IPS-18a (cell line): ENCODE measurements at regions not wholly inside any gene's neighbourhood (a gene's known extent, or its start where the extent isn't known, plus 50 kb on each side); places are given as distances from the start of the nearest gene placed in this dataset.
"Not testable (repeated sequence)": the region's sequence is repeated elsewhere in the genome, so short reads cannot be mapped to it uniquely, and the experiment has no call there.

Source experiments
- H3K27ac ChIP-seq: one replicate; pipeline ENCODE4 v1.5.1; 2013; ENCODE audit warnings: low read length
- H3K27me3 ChIP-seq: one replicate; pipeline ENCODE4 v1.6.1; 2013; ENCODE audit warnings: mild to moderate bottlenecking, low read length; ENCODE audit not compliant: control insufficient read depth, insufficient read depth
- H3K36me3 ChIP-seq: one replicate; pipeline ENCODE4 v1.6.1; 2013; ENCODE audit warnings: low read depth, low read length; ENCODE audit not compliant: control insufficient read depth
- H3K4me1 ChIP-seq: one replicate; pipeline ENCODE4 v1.6.1; 2013; ENCODE audit warnings: low read depth, low read length; ENCODE audit not compliant: control insufficient read depth
- H3K4me3 ChIP-seq: one replicate; pipeline ENCODE4 v1.5.1; 2013; ENCODE audit warnings: low read length
- H3K9ac ChIP-seq: one replicate; pipeline ENCODE4 v1.6.1; 2013; ENCODE audit warnings: mild to moderate bottlenecking, low read length, moderate library complexity
- H3K9me3 ChIP-seq: one replicate; pipeline ENCODE4 v1.6.1; 2013; ENCODE audit warnings: low read depth, low read length; ENCODE audit not compliant: control insufficient read depth

GRCh38 chr20:48338717-48339116 lies 489.1 kb downstream of the PREX1 start:
- Histone ChIP-seq H3K9ac (no peak overlapping the region), H3K4me1 (peaks cover 6% of the 10 kb centered on the region), H3K4me3 (no peak overlapping the region), H3K27me3 (no peaks in the 10 kb centered on the region), H3K9me3 (no peaks in the 10 kb centered on the region), H3K36me3 (no peaks in the 10 kb centered on the region), H3K27ac (no peak overlapping the region)

GRCh38 chr20:48336597-48336996 lies 491.2 kb downstream of the PREX1 start:
- Histone ChIP-seq H3K4me1 (peaks cover 6% of the 10 kb centered on the region), H3K9ac (no peak overlapping the region), H3K36me3 (no peaks in the 10 kb centered on the region), H3K27me3 (no peaks in the 10 kb centered on the region), H3K9me3 (no peaks in the 10 kb centered on the region), H3K4me3 (no peak overlapping the region), H3K27ac (no peak overlapping the region)

GRCh38 chr20:48335308-48336050 lies 492.3 kb downstream of the PREX1 start:
- Histone ChIP-seq H3K36me3 (no peaks in the 10 kb centered on the region), H3K4me1 (peaks cover 6% of the 10 kb centered on the region), H3K27ac (no peak overlapping the region), H3K4me3 (no peak overlapping the region), H3K27me3 (no peaks in the 10 kb centered on the region), H3K9me3 (no peaks in the 10 kb centered on the region), H3K9ac (no peak overlapping the region)

- no peak overlapping the region for H3K9ac ChIP-seq
- H3K4me3 ChIP-seq = no peak overlapping the region
- H3K9me3 ChIP-seq = no peaks in the 10 kb centered on the region
- no peaks in the 10 kb centered on the region for H3K27me3 ChIP-seq
- H3K36me3 ChIP-seq = no peaks in the 10 kb centered on the region
- no peak overlapping the region for H3K27ac ChIP-seq
- H3K4me1 ChIP-seq = peaks cover 6% of the 10 kb centered on the region
These were observed 494.1 kb downstream of the PREX1 start for GRCh38 chr20:48333707-48334106.

- H3K9me3 ChIP-seq = no peaks in the 10 kb centered on the region
- peaks cover 6% of the 10 kb centered on the region for H3K4me1 ChIP-seq
- H3K36me3 ChIP-seq = no peaks in the 10 kb centered on the region
- no peaks in the 10 kb centered on the region for H3K27me3 ChIP-seq
- no peak overlapping the region for H3K9ac ChIP-seq
- H3K27ac ChIP-seq = no peak overlapping the region
- H3K4me3 ChIP-seq = no peak overlapping the region
These were observed 495.2 kb downstream of the PREX1 start for GRCh38 chr20:48332555-48332954.

GRCh38 chr20:48331518-48332286 lies 496.1 kb downstream of the PREX1 start:
- H3K9me3 ChIP-seq = no peaks in the 10 kb centered on the region
- H3K4me1 ChIP-seq = peaks cover 6% of the 10 kb centered on the region
- H3K27ac ChIP-seq = no peak overlapping the region
- H3K27me3 ChIP-seq = no peaks in the 10 kb centered on the region
- no peaks in the 10 kb centered on the region for H3K36me3 ChIP-seq
- H3K4me3 ChIP-seq = no peak overlapping the region
- H3K9ac ChIP-seq = no peak overlapping the region

- H3K4me1 ChIP-seq = no peaks in the 10 kb centered on the region
- no peaks in the 10 kb centered on the region for H3K9me3 ChIP-seq
- no peak overlapping the region for H3K4me3 ChIP-seq
- no peaks in the 10 kb centered on the region for H3K27me3 ChIP-seq
- H3K36me3 ChIP-seq = no peaks in the 10 kb centered on the region
- H3K9ac ChIP-seq = no peak overlapping the region
- no peak overlapping the region for H3K27ac ChIP-seq
These were observed 497.8 kb downstream of the PREX1 start for GRCh38 chr20:48329676-48330664.

GRCh38 chr20:48329031-48329615 lies 498.7 kb downstream of the PREX1 start:
- Histone ChIP-seq H3K9me3 (no peaks in the 10 kb centered on the region), H3K27ac (no peak overlapping the region), H3K4me3 (no peak overlapping the region), H3K9ac (no peak overlapping the region), H3K4me1 (no peaks in the 10 kb centered on the region), H3K36me3 (no peaks in the 10 kb centered on the region), H3K27me3 (no peaks in the 10 kb centered on the region)

GRCh38 chr20:48327848-48328247 lies 500.0 kb downstream of the PREX1 start:
- H3K36me3 ChIP-seq, H3K4me1 ChIP-seq, H3K9me3 ChIP-seq, H3K27ac ChIP-seq, H3K27me3 ChIP-seq, H3K9ac ChIP-seq, H3K4me3 ChIP-seq: not testable (repeated sequence)

GRCh38 chr20:48326868-48327267 lies 500.9 kb downstream of the PREX1 start:
- no peaks in the 10 kb centered on the region for H3K9me3 ChIP-seq
- no peaks in the 10 kb centered on the region for H3K36me3 ChIP-seq
- no peak overlapping the region for H3K9ac ChIP-seq
- H3K27me3 ChIP-seq = no peaks in the 10 kb centered on the region
- no peak overlapping the region for H3K27ac ChIP-seq
- no peaks in the 10 kb centered on the region for H3K4me1 ChIP-seq
- H3K4me3 ChIP-seq = no peak overlapping the region

- Histone ChIP-seq H3K9me3 (no peaks in the 10 kb centered on the region), H3K36me3 (no peaks in the 10 kb centered on the region), H3K27ac (no peak overlapping the region), H3K4me3 (no peak overlapping the region), H3K4me1 (no peaks in the 10 kb centered on the region), H3K9ac (no peak overlapping the region), H3K27me3 (no peaks in the 10 kb centered on the region)
These were observed 501.4 kb downstream of the PREX1 start for GRCh38 chr20:48326434-48326691.
